Testis (tissue), 2 donors: ENCODE measurements at regions not wholly inside any gene's neighbourhood (a gene's known extent, or its start where the extent isn't known, plus 50 kb on each side); places are given as distances from the start of the nearest gene placed in this dataset.

Source experiments
- DNase-seq: peaks from one replicate; pipeline ENCODE4 v3.0.0-alpha.2; 2019
- H3K27ac ChIP-seq, 2 donors: fragments of 200-600 bp; sonication (generic); one replicate each; pipeline ENCODE4 v1.5.1; 2019
- H3K27me3 ChIP-seq: fragments of 200-600 bp; sonication (generic); one replicate; pipeline ENCODE4 v1.5.1; 2019
- H3K36me3 ChIP-seq: fragments of 200-600 bp; sonication (generic); one replicate; pipeline ENCODE4 v1.5.1; 2017; ENCODE audit warnings: low read depth; ENCODE audit errors: missing control alignments
- H3K4me1 ChIP-seq: fragments of 200-600 bp; sonication (generic); one replicate; pipeline ENCODE4 v1.5.1; 2019
- H3K4me3 ChIP-seq, 2 donors: fragments of 200-600 bp; sonication (generic); one replicate each; pipeline ENCODE4 v1.5.1; 2017 to 2019
- H3K9me3 ChIP-seq: fragments of 200-600 bp; sonication (generic); one replicate; pipeline ENCODE4 v1.5.1; 2017
- POLR2A ChIP-seq: fragments of 450-650 bp; IDR thresholded peaks from one replicate; pipeline ENCODE4 v1.6.1; 2017; ENCODE audit warnings: antibody characterized with exemption, mild to moderate bottlenecking, moderate library complexity
- WGBS, 2 donors: methylation state at CpG; one replicate each; pipeline ENCODE4 v1.1.5; 2018; 5-methylcytosine and 5-hydroxymethylcytosine counted together
- intact Hi-C: fragments of 100-400 bp; cut with DNase I; formaldehyde crosslinking; loops from one replicate; pipeline ENCODE4 v1.15.1; 2023; ENCODE audit warnings: low total_unique reads
- TF ChIP-seq, protein P1 (sequence below), 3 experiments: fragments of 450-650 bp in 2 of 3; fragments of 200-600 bp in 1 of 3; sonication (generic) in 1 of 3; IDR thresholded peaks; one replicate each; pipeline ENCODE4 v1.5.1; 2016 to 2019; ENCODE audit warnings: antibody characterized with exemption in 3 of 3, mild to moderate bottlenecking in 2 of 3, moderate library complexity in 1 of 3

DNA sequence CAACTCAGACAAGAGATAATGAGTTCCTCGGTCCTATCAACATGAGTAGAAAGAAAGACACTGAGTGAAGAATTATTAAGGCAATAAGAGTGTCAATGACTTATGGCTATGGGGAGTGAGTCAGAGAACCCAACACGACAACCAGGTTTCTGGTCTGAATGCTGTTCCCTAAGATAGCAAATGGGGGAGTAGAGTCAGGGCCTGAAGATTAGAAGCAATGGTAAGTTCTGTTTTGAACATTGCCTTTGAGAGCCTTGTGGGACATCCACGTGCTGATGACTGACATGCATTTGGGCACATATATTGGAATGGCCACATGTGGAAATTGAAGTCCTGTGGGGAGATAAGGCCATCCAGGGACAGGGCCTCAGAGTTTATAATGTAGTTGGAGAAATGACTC is 254.4 kb upstream of the TCF21 start:
- DNase-seq: no peak
- WGBS, 2 donors: 85 to 87% methylated on average over 3 of the region's 3 CpGs

DNA sequence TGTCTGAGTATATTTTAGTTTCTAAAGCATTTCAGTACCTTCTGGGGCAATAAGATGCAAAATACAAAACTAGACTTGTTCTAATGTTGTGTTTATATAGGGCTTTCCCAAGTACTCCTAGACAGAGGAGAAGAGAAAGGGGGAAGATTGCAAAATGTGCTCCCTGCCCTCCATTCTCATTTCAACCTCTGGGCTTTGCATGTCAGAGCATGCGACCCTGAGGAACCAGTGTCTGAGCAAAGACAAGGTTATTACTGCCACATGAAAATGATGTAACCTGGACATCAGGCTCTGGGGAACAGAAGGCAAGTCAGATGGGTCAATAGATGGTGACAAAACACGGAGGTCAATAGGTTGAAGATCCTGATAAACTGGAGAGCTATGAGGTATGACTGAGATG is 253.5 kb upstream of the TCF21 start:
- WGBS, 2 donors: 88 to 90% methylated on average over 2 of the region's 2 CpGs
- no peaks in the 10 kb centered on the region for H3K4me1 ChIP-seq
- H3K27me3 ChIP-seq: no peaks in the 10 kb centered on the region
- no peak overlapping the region for H3K4me3 ChIP-seq
- H3K27ac ChIP-seq: no peak overlapping the region
- no peaks in the 10 kb centered on the region for H3K36me3 ChIP-seq
- H3K9me3 ChIP-seq: no peaks in the 10 kb centered on the region
- intact Hi-C loops: no loop called here
- TF ChIP-seq, protein P1, sequence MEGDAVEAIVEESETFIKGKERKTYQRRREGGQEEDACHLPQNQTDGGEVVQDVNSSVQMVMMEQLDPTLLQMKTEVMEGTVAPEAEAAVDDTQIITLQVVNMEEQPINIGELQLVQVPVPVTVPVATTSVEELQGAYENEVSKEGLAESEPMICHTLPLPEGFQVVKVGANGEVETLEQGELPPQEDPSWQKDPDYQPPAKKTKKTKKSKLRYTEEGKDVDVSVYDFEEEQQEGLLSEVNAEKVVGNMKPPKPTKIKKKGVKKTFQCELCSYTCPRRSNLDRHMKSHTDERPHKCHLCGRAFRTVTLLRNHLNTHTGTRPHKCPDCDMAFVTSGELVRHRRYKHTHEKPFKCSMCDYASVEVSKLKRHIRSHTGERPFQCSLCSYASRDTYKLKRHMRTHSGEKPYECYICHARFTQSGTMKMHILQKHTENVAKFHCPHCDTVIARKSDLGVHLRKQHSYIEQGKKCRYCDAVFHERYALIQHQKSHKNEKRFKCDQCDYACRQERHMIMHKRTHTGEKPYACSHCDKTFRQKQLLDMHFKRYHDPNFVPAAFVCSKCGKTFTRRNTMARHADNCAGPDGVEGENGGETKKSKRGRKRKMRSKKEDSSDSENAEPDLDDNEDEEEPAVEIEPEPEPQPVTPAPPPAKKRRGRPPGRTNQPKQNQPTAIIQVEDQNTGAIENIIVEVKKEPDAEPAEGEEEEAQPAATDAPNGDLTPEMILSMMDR (IDR thresholded peaks at IDR 0.05): no peak
- TF ChIP-seq POLR2A: no peak
- DNase-seq: no peak

More for the DNA sequence above, 254.4 kb upstream of the TCF21 start:
- H3K4me3 ChIP-seq: no peak overlapping the region
- no peak overlapping the region for H3K27ac ChIP-seq
- intact Hi-C loops: no loop called here
- TF ChIP-seq, protein P1 (IDR thresholded peaks at IDR 0.05): no peak
- TF ChIP-seq POLR2A: no peak
- no peaks in the 10 kb centered on the region for H3K36me3 ChIP-seq
- no peaks in the 10 kb centered on the region for H3K4me1 ChIP-seq
- no peaks in the 10 kb centered on the region for H3K9me3 ChIP-seq
- H3K27me3 ChIP-seq: no peaks in the 10 kb centered on the region

DNA sequence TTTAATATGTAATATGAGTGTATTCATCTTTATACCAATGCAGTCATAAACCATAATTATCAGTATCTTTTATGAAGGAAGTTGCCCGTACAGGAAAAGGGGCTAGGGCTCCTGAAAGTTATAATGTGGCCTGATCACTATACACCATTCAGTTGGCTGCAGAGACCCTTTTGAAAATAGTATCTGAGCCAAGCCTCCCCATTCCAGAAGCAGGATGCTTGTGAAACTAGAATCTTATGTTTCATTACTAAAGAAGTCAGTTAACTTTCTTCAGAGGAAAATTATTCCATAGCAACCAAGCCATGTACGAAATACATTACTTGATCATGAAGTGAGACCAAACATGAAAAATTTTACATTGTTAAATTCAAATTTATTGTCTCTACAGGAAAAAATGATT is 251.5 kb upstream of the TCF21 start:
- H3K27ac ChIP-seq: no peak overlapping the region
- H3K4me3 ChIP-seq: no peak overlapping the region
- no peak for TF ChIP-seq POLR2A
- TF ChIP-seq, protein P1 (IDR thresholded peaks at IDR 0.05): no peak
- H3K4me1 ChIP-seq: no peaks in the 10 kb centered on the region
- H3K9me3 ChIP-seq: no peaks in the 10 kb centered on the region
- WGBS, 2 donors: 55 to 59% methylated on average over 2 of the region's 2 CpGs
- no peaks in the 10 kb centered on the region for H3K36me3 ChIP-seq
- no peaks in the 10 kb centered on the region for H3K27me3 ChIP-seq
- no peak for DNase-seq
- intact Hi-C loops: no loop called here

DNA sequence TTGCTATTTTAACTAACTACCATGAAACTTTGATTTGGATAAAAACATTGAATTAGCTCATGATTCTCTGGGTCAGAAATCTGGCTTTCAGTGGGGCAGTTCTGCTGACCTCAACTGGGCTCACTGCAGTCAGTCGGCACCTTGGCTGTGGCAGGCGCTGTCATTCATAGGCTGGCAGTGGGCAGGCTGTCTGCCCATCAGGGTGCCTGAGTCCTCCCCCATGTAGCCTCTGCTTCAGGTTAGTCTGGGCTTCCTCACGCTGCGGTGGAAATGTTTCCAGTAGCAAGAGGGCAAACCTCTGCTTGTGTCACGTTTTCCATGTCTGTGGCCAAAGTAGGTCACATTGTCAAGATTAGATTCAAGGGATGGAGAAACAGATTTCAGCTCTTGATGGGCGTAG is 251.0 kb upstream of the TCF21 start:
- TF ChIP-seq, protein P1 (IDR thresholded peaks at IDR 0.05): no peak
- no peak for TF ChIP-seq POLR2A
- H3K36me3 ChIP-seq: no peaks in the 10 kb centered on the region
- intact Hi-C loops: no loop called here
- H3K27ac ChIP-seq: no peak overlapping the region
- H3K4me1 ChIP-seq: no peaks in the 10 kb centered on the region
- DNase-seq: peak; percentile 23
- H3K4me3 ChIP-seq: no peak overlapping the region
- WGBS, 2 donors: 61 to 62% methylated on average over 6 of the region's 6 CpGs
- H3K27me3 ChIP-seq: no peaks in the 10 kb centered on the region
- H3K9me3 ChIP-seq: no peaks in the 10 kb centered on the region

DNA sequence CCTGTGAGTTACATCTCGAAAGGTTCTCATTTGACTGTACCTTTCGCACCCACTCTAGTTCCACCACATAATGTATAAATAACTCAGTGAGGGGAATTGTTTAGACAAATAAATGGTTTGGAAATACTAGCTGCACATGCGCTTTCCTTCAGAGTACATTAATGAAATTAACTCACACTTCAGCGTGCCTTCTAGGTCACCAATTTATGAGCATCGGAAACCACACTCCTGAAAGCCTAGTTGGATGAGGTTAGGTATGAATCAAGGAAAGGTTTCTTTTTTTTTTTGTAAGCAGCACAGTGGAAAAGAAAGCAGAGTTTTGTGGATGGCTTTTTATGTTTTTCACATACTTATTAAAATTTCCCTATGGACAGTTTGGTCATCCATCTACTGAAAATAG is 247.8 kb upstream of the TCF21 start:
- DNase-seq: no peak
- Histone ChIP-seq H3K27me3 (no peaks in the 10 kb centered on the region), H3K36me3 (no peaks in the 10 kb centered on the region), H3K4me1 (peaks cover 12% of the 10 kb centered on the region), H3K4me3 (no peak overlapping the region), H3K9me3 (no peaks in the 10 kb centered on the region), H3K27ac (no peak overlapping the region)
- intact Hi-C loops: no loop called here
- 78% methylated on average over 5 of the region's 5 CpGs for whole genome bisulfite sequencing, 2 donors
- TF ChIP-seq, protein P1 (IDR thresholded peaks at IDR 0.05): no peak
- no peak for TF ChIP-seq POLR2A
